GM19328 (cell line): ENCODE measurements at regions not wholly inside any gene's neighbourhood (a gene's known extent, or its start where the extent isn't known, plus 50 kb on each side); places are given as distances from the start of the nearest gene placed in this dataset.

Experiments used
- ATAC-seq: cut with Tn5 transposase; IDR thresholded peaks from one replicate; pipeline ENCODE4 v1.9.1; 2021; ENCODE audit warnings: mild to moderate bottlenecking, moderate library complexity; ENCODE audit not compliant: unreplicated experiment

DNA sequence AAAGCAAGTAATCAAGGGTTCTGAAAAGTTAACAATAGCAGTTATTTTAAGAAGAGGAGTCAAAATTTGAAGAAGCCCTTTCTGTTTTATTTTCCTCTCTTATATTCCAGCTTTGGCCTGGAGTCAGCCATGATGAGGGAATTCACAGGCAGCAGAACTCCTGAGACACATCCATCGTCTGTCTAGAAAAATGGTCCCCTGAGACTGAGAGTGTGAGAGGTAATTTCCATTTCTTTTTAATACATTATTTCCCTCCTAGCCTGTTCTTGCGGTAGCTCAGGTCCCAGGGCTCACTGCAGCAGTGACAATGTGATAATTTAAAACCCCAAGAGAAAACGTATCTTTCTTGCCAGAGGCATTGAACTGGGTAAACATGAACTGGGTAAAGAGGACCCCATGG lies 296.0 kb downstream of the SMOC2 start:
- no peak for ATAC-seq

DNA sequence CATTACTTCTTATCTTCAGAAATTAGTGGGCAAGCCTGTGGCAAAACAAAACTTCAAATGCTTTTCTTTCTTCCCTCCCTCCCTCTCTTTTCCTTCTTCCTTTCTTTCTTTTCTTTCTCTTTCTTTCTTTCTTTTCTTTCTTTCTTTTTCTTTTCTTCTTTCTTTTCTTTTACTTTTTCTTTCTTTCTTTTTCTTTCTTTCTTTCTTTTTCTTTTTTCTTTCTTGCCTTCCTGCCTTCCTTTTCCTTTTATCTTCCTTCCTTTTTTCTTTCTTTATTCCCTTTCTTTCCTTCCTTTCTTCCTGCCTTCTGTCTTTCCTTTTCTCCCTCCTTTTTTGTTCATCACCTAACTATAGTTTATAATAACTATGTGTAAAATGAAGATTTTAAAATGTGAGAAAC lies 295.1 kb downstream of the SMOC2 start:
- ATAC-seq = no peak

DNA sequence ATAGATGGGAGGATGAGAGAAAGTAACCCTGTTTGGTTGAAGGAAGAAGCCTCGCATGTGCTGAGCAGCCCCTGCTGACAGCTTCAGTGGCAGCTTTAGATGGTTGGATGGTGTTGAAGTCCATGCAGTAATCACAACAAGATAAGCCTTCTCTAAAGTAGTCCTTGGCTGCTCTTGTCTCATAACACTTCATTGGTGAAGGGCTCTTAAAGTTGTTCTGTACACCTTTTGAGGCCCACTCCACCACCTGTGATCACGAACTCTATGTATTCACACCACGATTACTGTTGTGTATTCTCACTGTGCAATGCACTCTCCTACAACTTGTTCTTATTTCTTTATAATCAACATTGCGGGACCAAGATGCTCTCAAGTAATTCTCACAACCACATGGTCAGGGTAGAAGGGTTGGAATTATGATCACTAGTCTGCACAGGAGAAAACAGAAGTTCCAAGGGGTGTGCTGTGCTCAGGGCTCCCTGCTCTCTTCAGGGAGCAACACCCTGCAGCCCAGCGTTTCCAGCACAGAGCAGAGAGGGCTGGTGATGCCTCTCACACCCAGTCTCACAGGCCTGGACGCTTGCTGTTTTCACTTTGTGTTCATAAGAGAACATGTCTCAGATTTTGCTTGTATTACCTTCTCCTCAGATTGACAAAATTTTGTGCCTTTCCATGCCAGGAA lies 294.4 kb downstream of the SMOC2 start:
- ATAC-seq = no peak

DNA sequence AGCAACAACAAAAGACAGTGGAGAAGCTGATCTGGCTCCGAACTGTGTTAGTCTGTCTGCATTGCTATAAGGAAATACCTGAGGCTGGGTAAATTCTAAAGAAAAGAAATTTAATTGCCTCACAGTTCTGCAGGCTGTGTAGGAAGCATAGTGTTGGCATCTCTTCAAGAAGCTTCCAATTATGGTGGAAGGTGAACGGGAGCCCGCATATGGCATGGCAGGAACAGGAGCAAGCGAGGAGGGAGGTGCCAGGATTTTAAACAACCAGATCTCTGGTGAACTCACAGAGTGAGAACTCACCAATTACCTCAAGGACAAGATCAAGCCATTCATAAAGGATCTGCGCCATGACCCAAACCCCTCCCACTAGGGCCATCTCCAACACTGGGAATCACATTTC lies 293.5 kb downstream of the SMOC2 start:
- no peak for ATAC-seq

DNA sequence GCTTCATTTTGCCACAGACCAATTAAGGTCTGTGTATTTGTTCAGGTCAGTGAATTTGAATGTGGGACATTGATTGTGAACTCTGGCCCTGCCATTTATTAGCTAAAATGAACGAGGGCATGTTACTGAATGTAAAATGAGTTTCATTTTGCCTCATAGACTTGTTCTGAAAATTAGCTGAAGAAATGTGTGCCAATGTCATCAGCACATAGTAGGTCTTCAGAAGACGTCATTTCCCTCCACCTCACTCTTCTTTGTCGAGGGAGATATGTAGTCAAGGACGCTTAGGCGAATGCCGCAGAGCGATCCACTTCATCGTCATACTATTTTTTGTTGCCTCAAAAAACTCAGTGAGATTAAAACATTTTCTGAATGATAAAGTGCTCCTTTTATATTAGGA lies 291.7 kb downstream of the SMOC2 start:
- ATAC-seq = no peak

DNA sequence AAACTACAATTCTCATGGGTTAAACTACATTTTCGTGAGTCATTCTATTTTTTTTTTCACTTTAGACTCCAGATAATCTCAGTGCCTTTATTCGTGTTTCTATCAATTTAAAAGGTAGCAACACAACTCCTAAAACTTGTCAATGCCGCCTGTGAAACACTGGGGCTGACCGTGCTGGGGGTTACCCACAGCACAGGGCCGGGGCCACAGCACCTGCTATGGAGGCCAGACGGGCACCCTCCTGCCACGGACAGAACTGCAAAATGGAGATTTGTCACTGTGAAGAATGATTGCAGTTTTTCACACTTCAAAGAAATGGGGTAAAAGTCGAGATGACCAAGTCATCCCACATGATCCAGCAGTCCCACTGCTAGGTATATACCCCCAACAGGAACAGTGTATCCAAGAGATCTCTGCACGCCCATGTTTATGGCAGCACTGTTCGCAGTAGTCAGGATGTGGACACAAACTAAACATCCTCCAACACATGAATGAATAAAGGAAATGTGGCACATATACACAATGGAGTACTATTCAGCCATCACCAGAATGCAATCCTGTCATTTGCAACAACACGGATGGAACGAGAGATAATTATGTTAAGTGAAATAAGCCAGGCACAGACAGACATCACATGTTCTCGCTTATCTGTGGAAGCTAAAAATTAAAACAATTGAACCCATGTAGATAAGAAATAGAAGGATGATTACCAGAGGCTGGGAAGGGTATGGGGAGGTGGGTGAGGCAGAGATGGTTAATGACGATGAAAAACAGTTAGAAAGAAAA lies 290.1 kb downstream of the SMOC2 start:
- ATAC-seq = no peak

DNA sequence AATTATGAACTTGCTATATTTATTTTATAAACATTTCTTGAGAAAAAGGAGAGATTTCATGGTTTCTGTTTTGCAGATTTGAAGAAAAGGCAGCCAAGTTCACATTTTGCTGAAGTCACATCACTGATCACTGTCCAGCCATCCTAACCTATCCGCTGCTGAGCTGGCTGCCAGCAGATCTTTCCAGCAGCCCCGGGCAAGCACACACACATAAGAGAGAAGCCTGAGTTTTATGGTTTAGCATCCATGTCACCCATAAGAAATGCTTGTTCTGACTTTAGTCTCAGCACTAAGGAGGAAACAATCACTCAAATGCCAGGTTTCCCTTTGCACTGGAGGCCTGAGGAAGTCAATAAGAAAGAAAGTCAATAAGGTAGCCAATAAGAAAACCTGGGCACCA lies 287.1 kb downstream of the SMOC2 start:
- ATAC-seq = no peak

DNA sequence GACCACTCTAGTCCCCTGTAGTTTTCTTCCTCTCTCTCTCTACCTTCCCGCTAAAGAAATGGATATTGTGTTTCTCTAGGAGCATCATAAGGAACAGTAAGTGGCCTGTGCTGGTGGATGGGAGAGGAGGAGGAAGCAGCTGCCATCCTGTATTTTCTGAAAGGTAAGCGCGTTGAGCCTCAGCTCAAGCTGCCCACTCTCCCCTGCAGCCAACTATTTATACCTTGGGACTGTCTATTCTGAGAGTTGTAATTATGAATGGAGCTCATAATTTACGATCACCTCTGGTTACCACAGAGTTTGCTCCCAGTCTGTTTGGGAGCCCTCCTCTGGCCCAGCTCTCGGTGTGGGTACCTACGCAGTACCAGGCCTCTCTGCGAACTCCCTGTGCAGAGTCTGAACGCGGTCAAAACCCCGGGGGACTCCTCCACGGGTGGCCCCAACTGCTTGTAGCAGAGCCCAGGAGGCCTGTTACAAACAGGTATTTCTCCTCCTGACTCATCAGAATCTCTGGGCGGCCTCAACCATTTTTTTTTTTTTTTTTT lies 285.4 kb downstream of the SMOC2 start:
- no peak for ATAC-seq

DNA sequence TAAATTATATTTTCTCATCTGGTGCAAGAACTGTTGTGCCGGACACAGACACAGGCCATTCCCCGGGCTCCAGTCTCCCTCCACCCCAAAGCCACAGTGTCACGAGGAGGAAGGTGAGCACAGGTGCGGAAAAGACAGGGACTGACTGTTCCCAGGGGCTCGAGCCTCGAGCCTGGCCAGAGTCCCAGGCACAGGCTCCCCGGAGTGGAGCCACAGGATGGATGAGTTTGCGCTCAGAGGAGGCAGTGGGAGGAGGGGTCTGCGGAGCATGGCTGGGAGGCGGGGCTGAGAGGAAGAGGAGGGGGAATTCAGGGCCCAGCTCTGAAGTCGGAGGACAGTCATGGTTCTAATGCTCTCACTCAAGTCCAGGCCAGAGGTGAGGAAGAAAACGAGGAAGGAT lies 284.8 kb downstream of the SMOC2 start:
- no peak for ATAC-seq

DNA sequence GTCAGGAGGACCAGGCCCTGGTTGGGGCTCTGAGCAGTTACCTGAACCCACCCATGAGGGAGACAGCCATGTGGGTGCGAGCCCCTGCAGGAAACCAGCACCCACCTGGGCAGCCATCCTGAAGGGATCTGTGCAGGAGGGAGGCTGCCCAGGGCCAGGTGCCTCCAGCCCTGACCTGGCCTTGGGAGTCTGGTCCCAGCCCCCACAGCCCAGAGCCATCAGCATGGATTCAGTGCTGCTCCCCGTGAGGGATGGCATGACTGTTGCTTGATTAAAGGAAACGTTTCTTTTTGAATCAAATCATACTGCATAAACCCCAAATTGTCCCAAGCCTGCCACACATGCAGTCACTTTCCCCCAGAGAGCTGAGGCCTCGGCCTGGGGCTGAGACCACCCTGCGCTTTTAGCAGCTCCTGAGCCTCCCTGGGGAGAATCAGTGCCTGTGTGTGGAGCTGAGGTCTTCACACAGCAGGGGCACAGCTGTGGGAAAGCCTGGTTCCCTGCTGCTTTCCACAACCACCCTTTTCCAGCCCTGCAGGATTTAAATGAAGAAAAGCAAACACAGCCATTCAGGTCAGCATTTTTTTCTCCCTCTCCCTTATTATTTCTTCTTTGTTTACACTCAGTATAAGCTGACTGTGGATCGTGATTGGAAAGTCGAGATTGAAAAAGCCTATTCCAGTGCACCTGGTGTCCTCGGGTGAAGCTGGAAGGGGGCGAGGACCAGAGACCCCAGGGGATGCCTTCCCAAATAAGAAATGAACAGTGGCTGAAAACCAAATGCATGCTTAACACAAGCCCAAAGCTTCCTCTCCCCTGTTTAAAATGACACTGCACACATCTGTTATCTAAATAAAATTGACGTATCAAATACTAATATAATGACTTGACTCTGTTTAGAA lies 283.9 kb downstream of the SMOC2 start:
- ATAC-seq = no peak

DNA sequence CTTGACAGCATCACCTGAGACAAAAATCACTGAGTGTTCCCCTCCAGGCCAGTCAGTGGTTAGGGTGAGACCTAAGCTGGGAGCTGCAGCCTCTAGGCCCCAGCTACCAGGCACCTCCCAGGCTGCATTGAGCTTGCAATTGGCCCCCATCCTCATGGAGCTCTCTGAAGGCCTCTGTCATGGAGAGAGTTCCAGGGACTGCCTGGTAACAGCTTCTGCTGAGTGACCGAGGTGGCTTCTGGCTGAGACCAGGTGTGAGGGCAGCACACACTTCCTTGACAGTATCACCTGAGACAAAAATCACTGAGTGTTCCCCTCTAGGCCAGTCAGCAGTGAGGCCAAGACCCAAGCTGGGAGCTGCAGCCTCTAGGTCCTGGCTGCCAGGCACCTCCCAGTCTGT lies 283.0 kb downstream of the SMOC2 start:
- ATAC-seq = no peak

DNA sequence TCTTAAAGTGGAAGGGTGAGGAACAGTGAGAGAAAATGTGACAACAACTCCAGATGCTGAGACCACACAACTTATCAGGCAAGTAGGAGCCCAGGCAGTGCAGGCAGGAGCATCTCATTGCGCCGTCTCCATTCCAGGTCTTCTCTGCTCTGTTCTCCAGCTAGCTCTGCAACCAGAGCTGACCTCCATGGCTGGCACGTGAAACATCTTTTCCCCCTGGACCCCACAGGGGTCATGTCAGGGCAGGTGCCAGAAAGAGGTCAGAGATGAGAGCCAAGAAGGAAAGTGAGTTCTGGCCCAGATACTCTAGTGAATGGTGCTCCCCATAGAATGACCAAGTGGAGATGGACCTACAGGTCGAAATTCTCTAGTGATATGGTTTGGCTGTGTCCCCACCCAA lies 281.4 kb downstream of the SMOC2 start:
- ATAC-seq = no peak

DNA sequence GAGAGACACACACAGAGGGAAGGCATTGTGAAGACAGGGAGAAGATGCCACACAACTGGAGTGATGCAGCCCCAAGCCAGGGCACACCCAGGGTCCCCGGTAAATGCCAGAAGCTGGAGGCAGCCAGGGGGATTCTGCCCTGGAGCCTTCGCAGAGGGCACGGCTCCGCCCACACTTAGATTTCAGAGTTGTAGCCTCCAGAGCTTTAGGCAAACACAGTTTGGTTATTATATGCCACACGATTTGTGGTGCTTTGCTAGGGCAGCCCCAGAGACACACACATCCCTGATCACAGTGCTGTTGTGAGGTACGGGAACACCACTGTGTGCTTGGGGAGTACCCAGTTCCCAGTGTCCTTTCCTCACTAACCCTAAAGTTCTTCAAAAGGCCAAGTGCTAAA lies 280.6 kb downstream of the SMOC2 start:
- ATAC-seq = no peak

DNA sequence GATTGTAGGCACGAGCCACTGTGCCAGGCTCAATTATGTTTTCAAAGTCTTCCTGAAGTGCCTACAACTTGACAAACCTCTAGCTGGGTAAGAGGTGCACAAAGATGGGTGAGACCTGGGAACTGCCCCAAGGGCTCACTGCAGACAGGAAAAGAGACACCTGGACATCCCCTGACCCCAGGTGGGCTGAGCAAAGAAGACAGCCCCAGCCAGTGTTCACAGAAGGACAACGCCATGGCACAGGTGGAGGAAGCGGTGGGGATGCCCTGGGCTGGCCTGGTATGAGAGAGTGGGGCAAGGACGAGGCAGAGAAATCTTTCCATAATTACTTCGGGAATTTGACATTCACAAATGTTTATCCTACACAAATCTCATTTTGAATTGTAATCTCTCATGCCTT lies 278.9 kb downstream of the SMOC2 start:
- ATAC-seq = no peak

DNA sequence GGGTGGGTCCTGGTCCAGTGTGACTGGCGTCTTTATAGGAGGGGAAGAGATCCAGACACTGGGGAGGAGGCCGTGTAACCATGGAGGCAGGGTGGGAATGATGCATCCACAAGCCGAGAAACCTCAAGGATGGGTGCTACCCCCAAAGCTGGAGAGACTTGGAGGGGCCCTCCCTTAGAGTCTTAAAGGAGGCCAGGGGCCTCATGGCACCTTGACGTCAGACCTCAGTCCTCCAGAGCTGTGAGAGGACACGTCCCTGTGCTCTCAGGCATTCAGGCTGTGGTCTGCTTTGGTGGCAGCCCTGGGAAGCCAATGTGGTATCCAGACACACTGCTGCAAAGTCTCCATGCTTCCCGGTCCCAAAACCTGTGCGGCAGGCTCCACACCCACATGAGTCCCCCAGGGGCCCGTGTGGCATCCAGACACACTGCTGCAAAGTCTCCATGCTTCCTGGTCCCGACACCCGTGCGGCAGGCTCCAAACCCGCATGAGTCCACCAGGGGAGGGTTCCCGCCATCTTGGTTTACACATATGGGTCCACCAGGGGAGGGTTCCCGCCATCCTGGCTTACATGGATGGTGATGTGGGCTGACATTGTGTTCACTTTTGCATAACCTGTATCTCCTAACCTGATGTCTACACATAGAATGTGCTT lies 278.0 kb downstream of the SMOC2 start:
- ATAC-seq = no peak
